Mammary epithelial cell (primary cell): ENCODE measurements at regions not wholly inside any gene's neighbourhood (a gene's known extent, or its start where the extent isn't known, plus 50 kb on each side); places are given as distances from the start of the nearest gene placed in this dataset.

Source experiments
- CTCF ChIP-seq, 2 donors: IDR thresholded peaks in 1 of 2; conservative IDR thresholded peaks in 1 of 2; 2 replicates each; pipeline ENCODE4 v1.5.1; 2011 to 2012; ENCODE audit warnings: inconsistent platforms in 2 of 2, low read length in 2 of 2, mild to moderate bottlenecking in 2 of 2, control low read depth in 1 of 2, low read depth in 1 of 2; ENCODE audit not compliant: insufficient read depth in 1 of 2; ENCODE audit errors: extremely low read depth in 1 of 2
- EZH2 ChIP-seq: IDR thresholded peaks from 2 replicates; pipeline ENCODE4 v1.6.1; 2012; ENCODE audit warnings: low read length, inconsistent platforms, borderline replicate concordance

- no peak for TF ChIP-seq CTCF (conservative IDR thresholded peaks at IDR 0.05 in 1 of 2, IDR thresholded peaks at IDR 0.05 in 1 of 2; ENCODE audit: extremely low read depth in 1 of 2, insufficient read depth in 1 of 2, low read depth in 1 of 2, low read length in 2 of 2)
- no peak for TF ChIP-seq EZH2
These were observed 1331.7 kb upstream of the WWC1 start for GRCh38 chr5:166959766-166960165.
